ENCODE measurements at regions not wholly inside any gene's neighbourhood (a gene's known extent, or its start where the extent isn't known, plus 50 kb on each side); places are given as distances from the start of the nearest gene placed in this dataset.
A peak's percentile ranks its signal among the peaks of the same experiment; 100 is the strongest.
"Not testable (repeated sequence)": the region's sequence is repeated elsewhere in the genome, so short reads cannot be mapped to it uniquely, and the experiment has no call there.

DNA sequence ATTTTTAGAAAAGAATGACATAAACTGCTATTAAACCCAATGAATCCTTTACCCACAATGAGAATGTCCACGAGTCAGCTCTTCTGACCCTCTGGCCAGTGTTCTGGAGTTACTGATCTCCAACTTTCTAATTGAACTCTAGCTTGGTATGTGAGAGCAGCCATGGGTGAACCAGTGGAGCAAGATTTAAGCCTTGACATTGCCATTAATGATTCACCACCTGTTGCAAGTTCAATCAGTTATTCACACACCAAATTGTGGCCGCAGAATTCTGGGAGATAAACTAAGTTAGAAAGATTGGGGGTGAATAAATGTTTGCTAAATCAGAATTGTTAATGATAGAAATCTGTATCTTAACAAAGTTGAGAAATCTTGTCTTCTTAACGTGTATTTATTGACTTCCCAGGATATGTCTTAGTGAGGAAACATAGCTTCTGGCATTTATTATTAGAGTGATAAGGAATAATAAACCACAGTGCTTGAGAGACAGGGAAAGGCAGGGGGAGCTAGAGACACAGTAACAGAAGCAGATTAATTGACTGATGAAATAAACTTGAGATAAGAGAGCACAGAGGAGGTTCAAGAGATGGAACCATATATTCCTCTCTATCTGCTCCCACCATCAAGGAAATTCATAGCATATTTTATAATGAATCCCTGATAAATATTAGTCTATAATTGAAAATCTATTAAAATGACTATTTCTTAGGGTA is 96.0 kb upstream of the AGAP9 start:
- H3K9me3 ChIP-seq; intact Hi-C loops (cut with DNase I); H3K4me1 ChIP-seq (replicated peaks); H3K27ac ChIP-seq; H3K4me3 ChIP-seq; H3K36me3 ChIP-seq; H3K27me3 ChIP-seq (replicated peaks; ENCODE audit: insufficient read depth): not testable (repeated sequence)
- WGBS, result 57% methylated on average over 3 of the region's 3 CpGs
- peak; percentile 6 for DNase-seq (ENCODE audit: low spot score)

DNA sequence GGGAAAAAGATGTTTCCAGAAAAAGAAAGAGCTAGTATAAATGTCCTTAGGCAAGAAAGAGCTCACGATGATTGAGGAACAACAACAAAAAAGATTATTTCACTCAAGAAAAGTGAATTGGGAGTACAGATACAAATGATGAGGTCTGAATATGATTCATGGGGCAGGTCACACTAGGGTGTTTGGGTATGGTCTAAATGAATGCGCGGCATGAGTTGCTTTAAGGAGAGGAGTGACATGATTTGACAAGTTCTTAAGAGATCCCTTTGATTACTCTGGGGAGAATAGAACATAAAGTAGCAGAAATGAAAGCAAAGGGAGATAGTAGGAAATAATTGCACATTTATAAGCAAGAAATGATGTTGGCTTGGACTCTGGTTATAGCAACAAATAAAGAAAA is 85.9 kb upstream of the AGAP9 start:
- 20% methylated on average over 1 of the region's 3 CpGs for WGBS
- H3K27ac ChIP-seq; DNase-seq (ENCODE audit: low spot score); intact Hi-C loops (cut with DNase I); H3K36me3 ChIP-seq; H3K9me3 ChIP-seq; H3K27me3 ChIP-seq (replicated peaks; ENCODE audit: insufficient read depth); H3K4me3 ChIP-seq; H3K4me1 ChIP-seq (replicated peaks): not testable (repeated sequence)

DNA sequence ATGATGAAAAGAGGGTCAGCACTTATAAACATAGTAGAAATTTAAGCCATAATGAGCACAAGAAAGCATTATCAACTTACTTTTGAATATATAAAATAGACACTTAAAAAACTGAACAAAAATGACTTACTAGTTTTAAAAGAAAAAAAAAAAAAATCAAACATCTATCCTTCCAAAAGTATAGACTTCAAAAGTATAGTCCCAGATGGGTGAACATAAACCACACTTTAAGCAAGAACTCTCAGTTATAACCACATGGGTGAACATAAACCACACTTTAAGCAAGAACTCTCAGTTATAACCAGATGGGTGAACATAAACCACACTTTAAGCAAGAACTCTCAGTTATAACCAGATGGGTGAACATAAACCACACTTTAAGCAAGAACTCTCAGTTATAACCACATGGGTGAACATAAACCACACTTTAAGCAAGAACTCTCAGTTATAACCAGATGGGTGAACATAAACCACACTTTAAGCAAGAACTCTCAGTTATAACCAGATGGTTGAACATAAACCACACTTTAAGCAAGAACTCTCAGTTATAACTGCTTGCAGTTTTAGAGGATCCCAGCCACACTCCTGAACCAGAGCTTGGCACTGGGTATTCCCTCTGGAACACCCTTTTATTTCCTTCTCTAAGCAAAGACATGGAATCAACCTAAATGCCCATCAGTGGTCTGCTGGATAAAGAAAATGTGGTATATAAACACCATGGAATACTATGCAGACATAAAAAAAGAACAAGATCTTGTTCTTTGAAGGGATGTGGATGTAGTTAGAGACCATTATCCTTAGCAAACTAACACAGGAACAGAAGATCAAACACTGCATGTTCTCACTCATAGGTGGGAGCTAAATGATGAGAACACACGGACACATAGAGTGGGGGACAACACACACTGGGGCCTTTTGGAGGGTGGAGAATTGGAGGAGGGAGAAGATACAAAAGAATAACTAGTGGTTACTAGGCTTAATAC is 82.6 kb upstream of the AGAP9 start:
- DNase-seq (ENCODE audit: low spot score); H3K4me3 ChIP-seq; intact Hi-C loops (cut with DNase I); H3K27me3 ChIP-seq (replicated peaks; ENCODE audit: insufficient read depth); H3K27ac ChIP-seq; H3K9me3 ChIP-seq; H3K36me3 ChIP-seq; H3K4me1 ChIP-seq (replicated peaks): not testable (repeated sequence)
- WGBS, result no CpG with 5 or more reads among the region's 1 CpG

DNA sequence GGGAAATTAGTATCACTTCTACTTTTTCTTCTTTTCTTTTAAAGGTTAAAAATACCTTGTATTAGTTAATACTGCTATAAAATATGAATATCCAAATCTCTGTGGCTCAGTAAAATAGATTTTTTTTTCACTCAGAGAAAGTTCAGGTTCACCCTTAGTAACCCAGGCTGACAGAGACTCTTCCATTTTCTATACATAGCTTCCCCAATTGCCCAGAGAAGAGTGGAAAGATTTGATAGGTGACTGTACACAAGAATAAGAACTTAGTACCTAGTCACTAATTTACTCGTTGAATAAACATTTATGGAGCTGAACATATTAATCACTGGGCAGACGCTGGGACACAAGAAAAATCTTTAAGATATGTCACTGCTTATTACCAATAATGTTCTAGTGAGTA is 77.2 kb upstream of the AGAP9 start:
- H3K9me3 ChIP-seq; H3K4me1 ChIP-seq (replicated peaks); H3K4me3 ChIP-seq; H3K27me3 ChIP-seq (replicated peaks; ENCODE audit: insufficient read depth); intact Hi-C loops (cut with DNase I); H3K36me3 ChIP-seq; H3K27ac ChIP-seq; DNase-seq (ENCODE audit: low spot score): not testable (repeated sequence)
- WGBS, result 49% methylated on average over 2 of the region's 2 CpGs

DNA sequence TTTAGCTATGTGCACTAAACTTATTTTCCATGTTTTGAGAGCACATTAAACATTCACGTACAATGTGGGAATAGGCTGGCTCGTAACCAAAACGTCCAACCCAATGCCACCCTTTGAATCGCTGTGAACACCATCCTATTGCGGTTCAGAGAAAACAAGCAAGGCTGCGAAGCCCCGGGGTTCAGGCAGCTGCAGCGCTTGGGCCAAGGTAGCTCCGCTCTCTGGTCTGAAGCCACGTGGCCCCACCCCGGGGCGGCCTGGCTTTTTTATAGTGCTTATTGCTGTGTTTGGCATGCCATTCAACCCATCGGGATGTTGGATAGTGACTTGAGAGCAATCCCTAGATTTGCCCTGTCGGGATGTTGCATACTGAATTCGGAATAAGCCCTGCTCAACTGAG is 76.7 kb upstream of the AGAP9 start:
- 86% methylated on average over 7 of the region's 15 CpGs for WGBS
- H3K36me3 ChIP-seq; H3K27ac ChIP-seq; H3K4me1 ChIP-seq (replicated peaks); H3K4me3 ChIP-seq; DNase-seq (ENCODE audit: low spot score); H3K27me3 ChIP-seq (replicated peaks; ENCODE audit: insufficient read depth); H3K9me3 ChIP-seq; intact Hi-C loops (cut with DNase I): not testable (repeated sequence)

DNA sequence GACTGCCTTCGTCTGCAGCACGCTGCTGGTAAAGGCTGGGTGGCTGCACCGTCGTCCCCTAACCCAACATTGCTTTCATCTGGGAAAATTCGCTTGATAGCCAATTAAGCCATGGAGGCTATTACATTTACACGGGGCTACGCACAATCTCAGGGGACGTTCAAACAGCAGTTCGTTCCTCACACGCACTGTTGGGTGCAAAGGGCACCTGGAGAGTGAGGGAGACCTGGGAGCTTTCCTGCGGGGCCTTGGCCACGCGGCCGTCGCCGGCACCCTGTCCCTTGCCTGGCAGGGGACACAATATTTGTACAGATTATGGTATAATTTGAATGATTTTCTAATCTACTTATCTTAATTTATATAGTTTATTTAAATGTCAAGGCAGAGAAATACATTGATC is 76.2 kb upstream of the AGAP9 start:
- H3K36me3 ChIP-seq; intact Hi-C loops (cut with DNase I); DNase-seq (ENCODE audit: low spot score); H3K9me3 ChIP-seq; H3K27ac ChIP-seq; H3K4me3 ChIP-seq; H3K27me3 ChIP-seq (replicated peaks; ENCODE audit: insufficient read depth); H3K4me1 ChIP-seq (replicated peaks): not testable (repeated sequence)
- 64% methylated on average over 16 of the region's 16 CpGs for WGBS

DNA sequence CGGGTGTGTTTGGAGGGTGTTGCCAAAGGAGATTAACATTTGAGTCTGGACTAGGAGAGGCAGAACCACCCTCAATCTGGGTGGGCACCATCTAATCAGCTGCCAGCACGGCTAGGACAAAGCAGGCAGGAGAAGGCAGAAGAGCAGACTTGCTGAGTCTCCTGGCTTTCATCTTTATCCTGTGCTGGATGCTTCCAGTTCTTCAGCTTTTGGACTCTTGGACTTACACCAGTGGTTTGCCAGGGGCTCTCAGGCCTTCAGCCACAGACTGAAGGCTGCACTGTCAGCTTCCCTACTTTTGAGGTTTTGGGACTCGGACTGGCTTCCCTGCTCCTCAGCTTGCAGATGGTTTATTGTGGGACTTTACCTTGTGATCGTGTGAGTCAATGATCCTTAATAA is 70.4 kb upstream of the AGAP9 start:
- H3K36me3 ChIP-seq; H3K4me3 ChIP-seq; intact Hi-C loops (cut with DNase I); DNase-seq (ENCODE audit: low spot score); H3K9me3 ChIP-seq; H3K27ac ChIP-seq; H3K27me3 ChIP-seq (replicated peaks; ENCODE audit: insufficient read depth); H3K4me1 ChIP-seq (replicated peaks): not testable (repeated sequence)
- 84% methylated on average over 2 of the region's 4 CpGs for whole genome bisulfite sequencing

DNA sequence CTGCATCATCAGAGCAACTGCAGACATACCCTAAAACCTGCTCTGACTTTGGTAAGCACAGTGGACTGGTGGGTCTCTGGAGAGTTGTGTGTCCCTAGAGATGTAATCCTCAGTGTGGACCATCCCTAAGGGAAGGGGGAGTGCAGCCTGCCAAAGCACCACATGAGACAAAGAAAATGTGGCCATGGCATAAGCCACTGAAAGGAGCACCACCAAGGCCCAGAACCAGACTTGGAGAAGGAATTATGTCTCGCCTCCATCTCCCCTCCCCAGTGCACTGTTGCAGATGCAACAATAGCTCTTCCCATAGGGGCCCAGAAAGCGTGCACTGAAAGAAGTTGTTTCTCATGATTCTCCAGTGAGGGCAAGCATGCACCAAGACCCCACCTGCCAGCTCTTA is 69.7 kb upstream of the AGAP9 start:
- H3K36me3 ChIP-seq; H3K9me3 ChIP-seq; H3K4me3 ChIP-seq; H3K4me1 ChIP-seq (replicated peaks); DNase-seq (ENCODE audit: low spot score); intact Hi-C loops (cut with DNase I); H3K27ac ChIP-seq; H3K27me3 ChIP-seq (replicated peaks; ENCODE audit: insufficient read depth): not testable (repeated sequence)
- 96% methylated on average over 2 of the region's 2 CpGs for WGBS

DNA sequence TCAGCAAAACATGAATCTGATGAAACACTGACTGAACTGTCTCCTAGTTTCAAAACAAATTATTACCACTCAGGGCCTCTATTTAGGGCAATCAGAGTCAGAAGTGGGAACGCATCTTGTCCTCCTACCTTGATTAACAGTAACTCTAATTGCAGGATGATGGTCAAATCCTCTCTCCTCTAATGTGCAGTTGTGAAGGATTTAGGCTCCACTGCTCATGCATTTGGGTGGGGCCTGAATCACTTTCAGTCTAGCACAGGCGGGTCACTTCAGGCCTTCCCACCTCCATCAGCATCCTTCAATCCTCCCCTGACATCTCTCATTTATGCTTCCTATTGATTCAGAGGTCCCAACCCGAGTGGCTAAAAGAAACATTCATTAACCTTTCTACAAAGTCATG is 67.5 kb upstream of the AGAP9 start:
- 100% methylated on average over 3 of the region's 3 CpGs for WGBS
- H3K4me3 ChIP-seq; H3K27me3 ChIP-seq (replicated peaks; ENCODE audit: insufficient read depth); intact Hi-C loops (cut with DNase I); H3K4me1 ChIP-seq (replicated peaks); H3K9me3 ChIP-seq; H3K36me3 ChIP-seq; H3K27ac ChIP-seq; DNase-seq (ENCODE audit: low spot score): not testable (repeated sequence)

DNA sequence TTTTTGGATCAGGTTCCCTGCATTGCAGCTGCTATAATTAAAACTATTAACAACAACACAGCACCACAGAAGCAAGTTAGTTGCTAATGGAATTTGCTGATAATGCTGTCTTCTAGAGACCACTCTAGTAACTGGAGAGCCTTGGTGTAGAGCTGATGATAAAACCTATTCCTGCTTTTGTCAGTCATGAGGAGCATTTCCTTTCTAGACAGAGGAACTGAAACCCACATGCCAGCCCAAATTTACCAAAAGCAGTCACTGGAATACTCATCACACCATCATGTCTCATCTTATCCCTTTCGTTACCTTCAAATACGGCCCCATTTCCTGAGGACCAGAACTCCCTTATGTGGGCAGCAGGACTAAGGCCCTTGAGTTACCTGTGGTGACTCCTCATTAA is 67.1 kb upstream of the AGAP9 start:
- 97% methylated on average over 2 of the region's 2 CpGs for WGBS
- H3K27ac ChIP-seq; DNase-seq (ENCODE audit: low spot score); H3K4me3 ChIP-seq; H3K27me3 ChIP-seq (replicated peaks; ENCODE audit: insufficient read depth); H3K36me3 ChIP-seq; H3K9me3 ChIP-seq; H3K4me1 ChIP-seq (replicated peaks); intact Hi-C loops (cut with DNase I): not testable (repeated sequence)

DNA sequence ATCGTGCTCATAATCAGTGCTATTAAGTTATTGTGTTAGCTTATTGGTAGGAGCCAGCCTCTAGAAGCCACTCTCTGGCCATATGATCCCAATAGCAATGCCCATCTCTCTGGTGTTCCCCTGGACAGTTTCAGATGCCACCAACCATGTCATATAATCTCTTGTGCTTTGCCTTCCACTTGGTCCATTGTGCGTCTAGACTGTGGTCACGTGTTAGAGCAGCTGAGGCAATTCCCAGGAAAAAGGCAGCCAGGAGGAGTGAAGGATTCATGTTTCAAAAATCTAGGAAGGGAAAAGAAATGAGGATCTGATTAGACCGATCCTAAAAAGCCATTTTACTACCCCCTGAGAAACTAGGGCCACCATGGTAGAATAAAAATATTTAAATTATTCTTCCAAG is 58.6 kb upstream of the AGAP9 start:
- H3K4me1 ChIP-seq (replicated peaks); intact Hi-C loops (cut with DNase I); H3K27me3 ChIP-seq (replicated peaks; ENCODE audit: insufficient read depth); H3K36me3 ChIP-seq; DNase-seq (ENCODE audit: low spot score); H3K4me3 ChIP-seq; H3K9me3 ChIP-seq; H3K27ac ChIP-seq: not testable (repeated sequence)
- 83% methylated on average over 3 of the region's 4 CpGs for WGBS

DNA sequence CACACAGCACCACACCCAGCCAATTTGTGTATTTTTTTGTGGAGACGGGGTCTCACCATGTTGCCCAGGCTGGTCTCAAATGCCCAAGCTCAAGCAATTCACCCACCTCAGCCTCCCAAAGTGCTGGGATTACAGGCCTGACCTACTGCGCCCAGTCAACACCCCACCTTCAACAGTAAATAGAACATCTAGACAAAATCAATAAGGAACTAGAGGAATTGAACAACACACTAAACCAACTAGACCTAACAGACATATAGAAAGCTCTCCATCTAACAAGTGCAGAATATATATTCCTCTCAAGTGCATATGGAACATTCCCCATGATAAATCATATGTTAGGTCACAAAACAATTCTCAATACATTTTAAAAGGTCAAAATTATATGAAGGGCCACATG is 56.6 kb upstream of the AGAP9 start:
- DNase-seq (ENCODE audit: low spot score); H3K4me1 ChIP-seq (replicated peaks); H3K4me3 ChIP-seq; H3K9me3 ChIP-seq; H3K36me3 ChIP-seq; intact Hi-C loops (cut with DNase I); H3K27ac ChIP-seq; H3K27me3 ChIP-seq (replicated peaks; ENCODE audit: insufficient read depth): not testable (repeated sequence)
- WGBS, result no CpG with 5 or more reads among the region's 2 CpGs

DNA sequence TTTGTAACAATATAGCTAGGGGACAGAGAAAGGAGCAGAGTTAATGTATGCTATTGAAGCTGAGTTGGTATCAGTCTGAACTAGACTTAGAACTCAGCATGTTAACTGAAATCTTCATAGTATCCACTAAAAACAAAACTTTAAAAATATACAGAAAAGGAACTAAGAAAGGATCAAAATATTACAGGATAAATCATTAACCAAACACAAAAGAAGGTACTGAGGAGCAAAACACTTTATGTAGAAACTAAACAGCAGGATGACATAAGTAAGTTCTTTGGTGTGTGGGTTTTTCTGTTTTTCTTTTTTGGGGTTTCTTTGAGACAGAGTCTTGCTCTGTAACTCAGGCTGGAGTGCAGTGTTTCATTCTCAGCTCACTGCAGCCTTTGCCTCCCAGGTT is 55.1 kb upstream of the AGAP9 start:
- H3K36me3 ChIP-seq; H3K9me3 ChIP-seq; DNase-seq (ENCODE audit: low spot score); H3K4me1 ChIP-seq (replicated peaks); intact Hi-C loops (cut with DNase I); H3K27me3 ChIP-seq (replicated peaks; ENCODE audit: insufficient read depth); H3K27ac ChIP-seq; H3K4me3 ChIP-seq: not testable (repeated sequence)
